ENCODE measurements at regions not wholly inside any gene's neighbourhood (a gene's known extent, or its start where the extent isn't known, plus 50 kb on each side); places are given as distances from the start of the nearest gene placed in this dataset.

GRCh38 chr9:29750062-29750461, 2176.8 kb upstream of the C9orf72 start:
- H3K4me1 ChIP-seq (ENCODE audit: control insufficient read depth, insufficient read depth, low read length), result no peaks in the 10 kb centered on the region
- no peak overlapping the region for H2AFZ ChIP-seq (ENCODE audit: control insufficient read depth, low read depth, low read length)
- no peaks in the 10 kb centered on the region for H3K79me2 ChIP-seq (ENCODE audit: control insufficient read depth, insufficient read depth, low read length)
- BruUV-seq (replicated peaks), result no TSS peak
- no peak for FAIRE-seq
- no peaks in the 10 kb centered on the region for H3K36me3 ChIP-seq (ENCODE audit: control insufficient read depth in 2 of 2, insufficient read depth in 2 of 2, low read length in 1 of 2)
- in situ Hi-C loops (cut with MboI), result no loop called here
- H3K27ac ChIP-seq (ENCODE audit: control insufficient read depth, insufficient read depth), result no peak overlapping the region
- ATAC-seq, result no peak
- H3K9ac ChIP-seq (ENCODE audit: control insufficient read depth, insufficient read depth, low read length), result no peak overlapping the region
- SMC1A ChIA-PET (ENCODE audit: uncharacterized antibody, unreplicated experiment), result no interaction called here
- intact Hi-C loops (cut with micrococcal nuclease; ENCODE audit: unreplicated experiment), result no loop called here
- no peak overlapping the region for H3K4me2 ChIP-seq (ENCODE audit: control insufficient read depth, insufficient read depth)
- no peaks in the 10 kb centered on the region for H3K27me3 ChIP-seq (replicated peaks in 1 of 2; ENCODE audit: control insufficient read depth in 2 of 2, insufficient read depth in 2 of 2, low read length in 1 of 2)
- no peaks in the 10 kb centered on the region for H3K9me3 ChIP-seq (replicated peaks; ENCODE audit: control insufficient read depth, insufficient read depth, low read length)
- CTCF ChIA-PET, result no interaction called here
- POLR2A ChIA-PET, result no interaction called here
- RAD21 ChIA-PET (ENCODE audit: unreplicated experiment), result no interaction called here
- no peak for TF ChIP-seq EZH2 (IDR thresholded peaks at IDR 0.05; ENCODE audit: borderline replicate concordance, control insufficient read depth, low read depth, low read length)
- no peak for TF ChIP-seq IRF4 (IDR thresholded peaks at IDR 0.05; ENCODE audit: low read depth, low read length)
- TF ChIP-seq SUPT20H (IDR thresholded peaks at IDR 0.05; ENCODE audit: borderline replicate concordance, control insufficient read depth, low read depth, low read length), result no peak
- TF ChIP-seq NR2F1 (conservative IDR thresholded peaks at IDR 0.05), result no peak
- TF ChIP-seq USF1 (IDR thresholded peaks at IDR 0.05; ENCODE audit: borderline replicate concordance, extremely low read length, insufficient read depth, low read depth, low read length), result no peak
- no peak for TF ChIP-seq POU2F2 (IDR thresholded peaks at IDR 0.05; ENCODE audit: borderline replicate concordance, low read depth, low read length)
- TF ChIP-seq ZNF687 (IDR thresholded peaks at IDR 0.05), result no peak
- H4K20me1 ChIP-seq (ENCODE audit: control insufficient read depth, insufficient read depth), result no peaks in the 10 kb centered on the region
- 0% methylated on average over 2 of the region's 2 CpGs for WGBS (ENCODE audit: insufficient coverage, insufficient replicate concordance, low lambda C conversion rate, missing lambda C conversion rate)
- H3K4me3 ChIP-seq, result no peak overlapping the region
- no peak for DNase-seq (ENCODE audit: low read depth, low spot score)
